T-helper 1 cell (primary cell): ENCODE measurements at regions not wholly inside any gene's neighbourhood (a gene's known extent, or its start where the extent isn't known, plus 50 kb on each side); places are given as distances from the start of the nearest gene placed in this dataset.
A peak's percentile ranks its signal among the peaks of the same experiment; 100 is the strongest.
"Not testable (repeated sequence)": the region's sequence is repeated elsewhere in the genome, so short reads cannot be mapped to it uniquely, and the experiment has no call there.

Experiments used
- DNase-seq, 5 donors: peaks; one replicate each; pipeline ENCODE4 v3.0.0-alpha.2; 2012 to 2020

- no peak for DNase-seq
Observed at GRCh38 chr13:34179481-34179880, 361.5 kb downstream of the RFC3 start.

- no peak for DNase-seq
Observed at GRCh38 chr13:34179927-34180326, 362.0 kb downstream of the RFC3 start.

- DNase-seq = not testable (repeated sequence)
Observed at GRCh38 chr13:34181256-34181655, 363.3 kb downstream of the RFC3 start.

- no peak for DNase-seq
Observed at GRCh38 chr13:34189946-34190345, 372.0 kb downstream of the RFC3 start.

GRCh38 chr13:34201050-34201913, 383.3 kb downstream of the RFC3 start:
- no peak for DNase-seq

- no peak for DNase-seq
Observed at GRCh38 chr13:34207334-34207733, 389.4 kb downstream of the RFC3 start.

GRCh38 chr13:34207872-34208271, 389.9 kb downstream of the RFC3 start:
- DNase-seq = no peak

- DNase-seq = no peak
Observed at GRCh38 chr13:34208336-34208735, 390.4 kb downstream of the RFC3 start.

- no peak for DNase-seq
Observed at GRCh38 chr13:34210341-34210740, 392.4 kb downstream of the RFC3 start.

GRCh38 chr13:34214686-34215085, 396.7 kb downstream of the RFC3 start:
- no peak for DNase-seq

- no peak for DNase-seq
Observed at GRCh38 chr13:34216256-34216655, 398.3 kb downstream of the RFC3 start.

- no peak for DNase-seq
Observed at GRCh38 chr13:34217343-34218025, 399.5 kb downstream of the RFC3 start.

- DNase-seq = no peak
Observed at GRCh38 chr13:34223984-34224383, 406.0 kb downstream of the RFC3 start.

GRCh38 chr13:34224877-34225276, 406.9 kb downstream of the RFC3 start:
- DNase-seq = no peak

GRCh38 chr13:34230271-34230670, 412.3 kb downstream of the RFC3 start:
- DNase-seq = no peak

GRCh38 chr13:34241332-34241731, 423.4 kb downstream of the RFC3 start:
- no peak for DNase-seq

- no peak for DNase-seq
Observed at GRCh38 chr13:34243403-34243802, 425.5 kb downstream of the RFC3 start.

GRCh38 chr13:34246511-34246910, 428.6 kb downstream of the RFC3 start:
- DNase-seq = peak in 1 of 5 donors; percentile 2

GRCh38 chr13:34247596-34247995, 429.6 kb downstream of the RFC3 start:
- DNase-seq = no peak

GRCh38 chr13:34249546-34250039, 431.6 kb downstream of the RFC3 start:
- no peak for DNase-seq

GRCh38 chr13:34250151-34250670, 432.3 kb downstream of the RFC3 start:
- no peak for DNase-seq

- DNase-seq = no peak
Observed at GRCh38 chr13:34254366-34254765, 436.4 kb downstream of the RFC3 start.

- no peak for DNase-seq
Observed at GRCh38 chr13:34255711-34256110, 437.8 kb downstream of the RFC3 start.

- no peak for DNase-seq
Observed at GRCh38 chr13:34256236-34256635, 438.3 kb downstream of the RFC3 start.
